ENCODE measurements at regions not wholly inside any gene's neighbourhood (a gene's known extent, or its start where the extent isn't known, plus 50 kb on each side); places are given as distances from the start of the nearest gene placed in this dataset.

GRCh38 chr5:174550026-174550425, 174.4 kb upstream of the MSX2 start:
- TF ChIP-seq EZH2 (IDR thresholded peaks at IDR 0.05; ENCODE audit: low read length, missing control alignments) = no peak
- TF ChIP-seq CTCF (conservative IDR thresholded peaks at IDR 0.05 in 1 of 2, IDR thresholded peaks at IDR 0.05 in 1 of 2; ENCODE audit: low read depth in 1 of 2, low read length in 2 of 2) = no peak
